AG10803 (cell line): ENCODE measurements at regions not wholly inside any gene's neighbourhood (a gene's known extent, or its start where the extent isn't known, plus 50 kb on each side); places are given as distances from the start of the nearest gene placed in this dataset.

Experiments used
- DNase-seq: peaks from one replicate; pipeline ENCODE4 v3.0.0; 2010; ENCODE audit warnings: low read depth
- H3K4me3 ChIP-seq: 2 replicates; pipeline ENCODE4 v1.5.1; 2011; ENCODE audit warnings: mild to moderate bottlenecking, low read length, control low read depth
- CTCF ChIP-seq: conservative IDR thresholded peaks from 2 replicates; pipeline ENCODE4 v1.5.1; 2011; ENCODE audit warnings: mild to moderate bottlenecking, low read length, control low read depth, inconsistent platforms

GRCh38 chr3:10632125-10632524 lies 126.7 kb upstream of the ATP2B2 start:
- no peak overlapping the region for H3K4me3 ChIP-seq
- DNase-seq: no peak
- TF ChIP-seq CTCF: no peak

GRCh38 chr3:10632741-10633140 lies 127.4 kb upstream of the ATP2B2 start:
- no peak overlapping the region for H3K4me3 ChIP-seq
- TF ChIP-seq CTCF: no peak
- DNase-seq: no peak

- DNase-seq: no peak
- H3K4me3 ChIP-seq: no peak overlapping the region
- no peak for TF ChIP-seq CTCF
Measured at GRCh38 chr3:10635446-10636076, 130.2 kb upstream of the ATP2B2 start.

GRCh38 chr3:10637342-10637741 lies 132.0 kb upstream of the ATP2B2 start:
- H3K4me3 ChIP-seq: no peak overlapping the region
- TF ChIP-seq CTCF: no peak
- no peak for DNase-seq

GRCh38 chr3:10638466-10638865 lies 133.1 kb upstream of the ATP2B2 start:
- no peak for DNase-seq
- H3K4me3 ChIP-seq: no peak overlapping the region
- TF ChIP-seq CTCF: no peak

- H3K4me3 ChIP-seq: no peak overlapping the region
- no peak for TF ChIP-seq CTCF
- DNase-seq: no peak
Measured at GRCh38 chr3:10641760-10642159, 136.4 kb upstream of the ATP2B2 start.

GRCh38 chr3:10644189-10644588 lies 138.8 kb upstream of the ATP2B2 start:
- H3K4me3 ChIP-seq: no peak overlapping the region
- no peak for TF ChIP-seq CTCF
- no peak for DNase-seq
